WTC11 (cell line): ENCODE measurements at regions not wholly inside any gene's neighbourhood (a gene's known extent, or its start where the extent isn't known, plus 50 kb on each side); places are given as distances from the start of the nearest gene placed in this dataset.

Source experiments
- ATAC-seq: fragments of 200-7000 bp; cut with Tn5 transposase; 2 replicates; pipeline ENCODE4 v1.10.0; 2021; ENCODE audit warnings: mild to moderate bottlenecking, moderate library complexity
- CTCF ChIA-PET: fragments of 300-600 bp; sonication (Branson Sonifier 250); formaldehyde crosslinking; loops from one replicate; lab custom pipeline; 2021; ENCODE audit warnings: antibody characterized with exemption; lab: Charles Lee
- POLR2A ChIA-PET: fragments of 350-600 bp; sonication (Branson Sonifier 250); formaldehyde crosslinking; loops from one replicate; lab custom pipeline; 2021; ENCODE audit warnings: antibody characterized with exemption; lab: Charles Lee
- DNase-seq: peaks from one replicate; pipeline ENCODE4 v3.0.0; 2021; ENCODE audit warnings: low spot score
- H3K27ac Mint-ChIP-seq: 2 replicates; pipeline ENCODE4 v1.8.0; 2021; ENCODE audit warnings: mixed read lengths
- H3K27me3 Mint-ChIP-seq: 2 replicates; pipeline ENCODE4 v1.8.0; 2021; ENCODE audit warnings: low read depth, mild to moderate bottlenecking, moderate library complexity, mixed read lengths
- H3K36me3 Mint-ChIP-seq: 2 replicates; pipeline ENCODE4 v1.8.0; 2021; ENCODE audit warnings: mixed read lengths
- H3K4me1 Mint-ChIP-seq: 2 replicates; pipeline ENCODE4 v1.8.0; 2022; ENCODE audit warnings: mixed read lengths
- H3K4me3 Mint-ChIP-seq: 2 replicates; pipeline ENCODE4 v1.8.0; 2021; ENCODE audit warnings: mild to moderate bottlenecking, moderate library complexity, mixed read lengths
- H3K9me3 Mint-ChIP-seq: 2 replicates; pipeline ENCODE4 v1.8.0; 2021; ENCODE audit warnings: mixed read lengths
- EMX1 ChIP-seq: fragments of 250-450 bp; sonication (Bioruptor Pico); IDR thresholded peaks from 2 replicates; pipeline ENCODE4 v1.8.0; 2021; ENCODE audit warnings: mild to moderate bottlenecking
- FOXJ3 ChIP-seq: sonication (generic); formaldehyde crosslinking; IDR thresholded peaks from 2 replicates; pipeline ENCODE4 v1.9.0; 2021; ENCODE audit warnings: missing genetic modification reagents, mild to moderate bottlenecking, borderline replicate concordance
- HMGA2 ChIP-seq: fragments of 250-450 bp; sonication (Bioruptor Pico); IDR thresholded peaks from 2 replicates; pipeline ENCODE4 v1.4.0; 2021; ENCODE audit warnings: mild to moderate bottlenecking, moderate library complexity
- IRF2 ChIP-seq: sonication (generic); formaldehyde crosslinking; IDR thresholded peaks from 2 replicates; pipeline ENCODE4 v1.8.0; 2022; ENCODE audit warnings: low read depth, missing genetic modification reagents, borderline replicate concordance
- PRRX2 ChIP-seq: fragments of 250-450 bp; sonication (Bioruptor Pico); IDR thresholded peaks from 2 replicates; pipeline ENCODE4 v1.8.0; 2021; ENCODE audit warnings: mild to moderate bottlenecking
- ZBTB21 ChIP-seq: sonication (generic); formaldehyde crosslinking; IDR thresholded peaks from 2 replicates; pipeline ENCODE4 v1.8.1; 2023; ENCODE audit warnings: mild to moderate bottlenecking, missing genetic modification reagents, borderline replicate concordance
- ZNF138 ChIP-seq: sonication (generic); formaldehyde crosslinking; conservative IDR thresholded peaks from 2 replicates; pipeline ENCODE4 v1.8.1; 2022; ENCODE audit warnings: mild to moderate bottlenecking, moderate library complexity, missing genetic modification reagents
- ZNF317 ChIP-seq: sonication (generic); formaldehyde crosslinking; IDR thresholded peaks from 2 replicates; pipeline ENCODE4 v1.8.1; 2023; ENCODE audit warnings: low read depth, mild to moderate bottlenecking, moderate library complexity, missing genetic modification reagents, borderline replicate concordance
- TF ChIP-seq, protein P1 (sequence below): sonication (generic); formaldehyde crosslinking; IDR thresholded peaks from 2 replicates; pipeline ENCODE4 v1.8.0; 2022; ENCODE audit warnings: mild to moderate bottlenecking, missing genetic modification reagents
- TF ChIP-seq, protein P2 (sequence below): sonication (generic); formaldehyde crosslinking; IDR thresholded peaks from 2 replicates; pipeline ENCODE4 v1.8.1; 2023; ENCODE audit warnings: mild to moderate bottlenecking, missing genetic modification reagents
- TF ChIP-seq, protein P3 (sequence below): sonication (generic); formaldehyde crosslinking; IDR thresholded peaks from 2 replicates; pipeline ENCODE4 v1.8.0; 2022; ENCODE audit warnings: mild to moderate bottlenecking, missing genetic modification reagents
- TF ChIP-seq, protein P4 (sequence below): sonication (generic); formaldehyde crosslinking; IDR thresholded peaks from 2 replicates; pipeline ENCODE4 v1.8.0; 2022; ENCODE audit warnings: mild to moderate bottlenecking, missing genetic modification reagents
- TF ChIP-seq, protein P5 (sequence below): sonication (generic); formaldehyde crosslinking; IDR thresholded peaks from 2 replicates; pipeline ENCODE4 v1.8.0; 2023; ENCODE audit warnings: missing genetic modification reagents
- TF ChIP-seq, protein P6 (sequence below): sonication (generic); formaldehyde crosslinking; IDR thresholded peaks from 2 replicates; pipeline ENCODE4 v1.8.1; 2022; ENCODE audit warnings: low read depth, missing genetic modification reagents, borderline replicate concordance

DNA sequence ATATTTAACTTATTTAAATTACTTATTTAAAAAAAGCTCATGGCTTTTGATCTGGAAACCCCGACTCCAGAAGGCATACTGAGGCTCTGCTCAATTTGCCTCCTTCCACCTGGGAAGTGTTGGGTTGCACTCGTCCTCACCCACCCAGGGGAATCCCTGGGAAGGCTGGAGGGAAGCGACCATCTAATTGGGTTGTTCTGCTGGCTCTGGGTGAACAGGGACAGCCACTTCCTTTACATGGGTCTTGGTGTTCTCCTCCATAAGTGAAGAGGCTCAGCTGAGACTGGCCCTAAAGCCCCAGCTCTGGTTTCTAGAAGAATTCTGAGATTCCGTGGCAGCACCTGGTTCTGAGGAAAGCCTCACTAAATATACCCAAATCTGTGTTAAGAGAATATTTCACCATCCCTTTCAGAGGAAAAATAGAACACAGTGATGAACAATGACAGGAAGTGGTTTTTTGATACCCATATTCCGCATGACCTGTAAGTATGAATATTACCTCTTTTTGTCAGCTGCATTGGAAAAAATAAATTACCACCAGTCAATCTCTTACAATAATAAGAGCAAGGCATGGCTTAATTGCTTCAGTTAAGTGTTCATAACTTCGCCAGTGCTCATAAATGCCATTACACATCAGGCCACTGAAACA lies 131.1 kb upstream of the SHH start (continued):
- TF ChIP-seq, protein P1, sequence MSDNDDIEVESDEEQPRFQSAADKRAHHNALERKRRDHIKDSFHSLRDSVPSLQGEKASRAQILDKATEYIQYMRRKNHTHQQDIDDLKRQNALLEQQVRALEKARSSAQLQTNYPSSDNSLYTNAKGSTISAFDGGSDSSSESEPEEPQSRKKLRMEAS (CRISPR knock-in tag), result no peak
- TF ChIP-seq FOXJ3 (CRISPR knock-in tag), result no peak
- no peak for TF ChIP-seq ZNF317 (CRISPR knock-in tag)
- TF ChIP-seq, protein P2, sequence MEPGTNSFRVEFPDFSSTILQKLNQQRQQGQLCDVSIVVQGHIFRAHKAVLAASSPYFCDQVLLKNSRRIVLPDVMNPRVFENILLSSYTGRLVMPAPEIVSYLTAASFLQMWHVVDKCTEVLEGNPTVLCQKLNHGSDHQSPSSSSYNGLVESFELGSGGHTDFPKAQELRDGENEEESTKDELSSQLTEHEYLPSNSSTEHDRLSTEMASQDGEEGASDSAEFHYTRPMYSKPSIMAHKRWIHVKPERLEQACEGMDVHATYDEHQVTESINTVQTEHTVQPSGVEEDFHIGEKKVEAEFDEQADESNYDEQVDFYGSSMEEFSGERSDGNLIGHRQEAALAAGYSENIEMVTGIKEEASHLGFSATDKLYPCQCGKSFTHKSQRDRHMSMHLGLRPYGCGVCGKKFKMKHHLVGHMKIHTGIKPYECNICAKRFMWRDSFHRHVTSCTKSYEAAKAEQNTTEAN, result no peak

DNA sequence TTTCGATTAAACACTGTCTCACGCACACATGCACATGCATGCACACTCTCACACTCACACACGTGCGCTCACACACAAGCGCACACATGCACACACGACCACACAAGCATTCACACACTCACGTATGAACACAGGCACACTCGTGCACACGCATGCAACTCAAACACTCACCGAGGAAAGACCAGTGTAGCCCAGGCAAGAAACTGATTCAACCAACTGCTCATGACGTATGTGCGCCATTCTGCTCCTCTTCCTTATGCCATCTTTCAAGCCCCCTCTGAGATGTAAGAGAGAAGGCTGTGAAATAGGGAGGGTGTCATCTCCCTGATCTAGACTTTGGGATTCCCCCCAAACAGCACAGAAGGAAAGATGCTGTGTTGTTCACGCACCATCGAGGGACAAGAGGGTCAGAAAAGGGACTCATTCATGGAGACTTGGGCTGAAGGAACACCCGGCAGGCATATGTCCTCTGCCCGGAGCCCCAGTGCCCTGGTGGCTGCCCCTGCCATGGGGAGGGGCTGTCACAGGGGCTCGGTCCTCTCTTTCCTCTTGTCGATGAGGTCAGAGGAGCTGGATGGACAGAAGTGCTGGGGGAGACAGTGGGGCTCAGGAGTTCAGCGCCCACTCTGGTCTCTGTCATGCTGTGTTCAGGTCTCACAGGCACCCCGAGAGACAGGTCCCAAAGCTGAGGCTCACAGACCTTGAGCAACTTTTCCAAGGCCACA lies 130.1 kb upstream of the SHH start:
- ChIA-PET POLR2A (no interaction called here), CTCF (no interaction called here)
- ATAC-seq, result no peak
- H3K27ac Mint-ChIP-seq, result no peak overlapping the region
- H3K9me3 Mint-ChIP-seq, result peaks cover 79% of the 10 kb centered on the region
- no peak for DNase-seq
- H3K4me3 Mint-ChIP-seq, result no peak overlapping the region
- H3K36me3 Mint-ChIP-seq, result peaks cover 44% of the 10 kb centered on the region
- no peak for TF ChIP-seq EMX1 (CRISPR knock-in tag)
- H3K27me3 Mint-ChIP-seq, result peaks cover 13% of the 10 kb centered on the region
- H3K4me1 Mint-ChIP-seq, result no peaks in the 10 kb centered on the region

DNA sequence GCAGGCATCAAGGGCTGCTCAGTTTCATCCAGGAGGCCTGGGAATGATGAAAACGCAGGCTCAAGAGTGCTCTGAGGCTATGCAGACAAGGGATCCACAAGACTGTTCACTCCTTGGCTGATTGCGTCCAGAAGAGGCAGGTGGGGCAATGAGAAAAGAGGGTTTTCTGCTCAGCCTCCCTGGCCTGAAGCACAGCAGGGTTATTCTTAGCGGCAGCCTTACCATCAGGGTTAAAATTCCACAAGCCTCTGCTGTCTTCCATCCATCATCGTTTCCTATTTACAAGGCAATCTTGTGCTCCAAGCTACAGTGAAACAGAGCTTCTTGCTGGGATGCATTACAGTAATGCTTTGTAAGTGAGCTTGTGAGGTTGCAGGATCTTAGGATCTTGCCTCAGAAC lies 129.4 kb upstream of the SHH start:
- CTCF ChIA-PET, result no interaction called here
- peaks cover 15% of the 10 kb centered on the region for H3K27me3 Mint-ChIP-seq
- DNase-seq (no peak), ATAC-seq (no peak)
- POLR2A ChIA-PET, result no interaction called here
- TF ChIP-seq, protein P3, sequence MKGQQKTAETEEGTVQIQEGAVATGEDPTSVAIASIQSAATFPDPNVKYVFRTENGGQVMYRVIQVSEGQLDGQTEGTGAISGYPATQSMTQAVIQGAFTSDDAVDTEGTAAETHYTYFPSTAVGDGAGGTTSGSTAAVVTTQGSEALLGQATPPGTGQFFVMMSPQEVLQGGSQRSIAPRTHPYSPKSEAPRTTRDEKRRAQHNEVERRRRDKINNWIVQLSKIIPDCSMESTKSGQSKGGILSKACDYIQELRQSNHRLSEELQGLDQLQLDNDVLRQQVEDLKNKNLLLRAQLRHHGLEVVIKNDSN (CRISPR knock-in tag), result no peak
- TF ChIP-seq, protein P4, sequence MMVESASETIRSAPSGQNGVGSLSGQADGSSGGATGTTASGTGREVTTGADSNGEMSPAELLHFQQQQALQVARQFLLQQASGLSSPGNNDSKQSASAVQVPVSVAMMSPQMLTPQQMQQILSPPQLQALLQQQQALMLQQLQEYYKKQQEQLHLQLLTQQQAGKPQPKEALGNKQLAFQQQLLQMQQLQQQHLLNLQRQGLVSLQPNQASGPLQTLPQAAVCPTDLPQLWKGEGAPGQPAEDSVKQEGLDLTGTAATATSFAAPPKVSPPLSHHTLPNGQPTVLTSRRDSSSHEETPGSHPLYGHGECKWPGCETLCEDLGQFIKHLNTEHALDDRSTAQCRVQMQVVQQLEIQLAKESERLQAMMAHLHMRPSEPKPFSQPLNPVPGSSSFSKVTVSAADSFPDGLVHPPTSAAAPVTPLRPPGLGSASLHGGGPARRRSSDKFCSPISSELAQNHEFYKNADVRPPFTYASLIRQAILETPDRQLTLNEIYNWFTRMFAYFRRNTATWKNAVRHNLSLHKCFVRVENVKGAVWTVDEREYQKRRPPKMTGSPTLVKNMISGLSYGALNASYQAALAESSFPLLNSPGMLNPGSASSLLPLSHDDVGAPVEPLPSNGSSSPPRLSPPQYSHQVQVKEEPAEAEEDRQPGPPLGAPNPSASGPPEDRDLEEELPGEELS (CRISPR knock-in tag), result no peak
- TF ChIP-seq, protein P1 (CRISPR knock-in tag), result no peak
- no peak for TF ChIP-seq ZBTB21
- TF ChIP-seq IRF2, result no peak
- TF ChIP-seq, protein P5, sequence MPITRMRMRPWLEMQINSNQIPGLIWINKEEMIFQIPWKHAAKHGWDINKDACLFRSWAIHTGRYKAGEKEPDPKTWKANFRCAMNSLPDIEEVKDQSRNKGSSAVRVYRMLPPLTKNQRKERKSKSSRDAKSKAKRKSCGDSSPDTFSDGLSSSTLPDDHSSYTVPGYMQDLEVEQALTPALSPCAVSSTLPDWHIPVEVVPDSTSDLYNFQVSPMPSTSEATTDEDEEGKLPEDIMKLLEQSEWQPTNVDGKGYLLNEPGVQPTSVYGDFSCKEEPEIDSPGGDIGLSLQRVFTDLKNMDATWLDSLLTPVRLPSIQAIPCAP, result no peak
- TF ChIP-seq, protein P6, sequence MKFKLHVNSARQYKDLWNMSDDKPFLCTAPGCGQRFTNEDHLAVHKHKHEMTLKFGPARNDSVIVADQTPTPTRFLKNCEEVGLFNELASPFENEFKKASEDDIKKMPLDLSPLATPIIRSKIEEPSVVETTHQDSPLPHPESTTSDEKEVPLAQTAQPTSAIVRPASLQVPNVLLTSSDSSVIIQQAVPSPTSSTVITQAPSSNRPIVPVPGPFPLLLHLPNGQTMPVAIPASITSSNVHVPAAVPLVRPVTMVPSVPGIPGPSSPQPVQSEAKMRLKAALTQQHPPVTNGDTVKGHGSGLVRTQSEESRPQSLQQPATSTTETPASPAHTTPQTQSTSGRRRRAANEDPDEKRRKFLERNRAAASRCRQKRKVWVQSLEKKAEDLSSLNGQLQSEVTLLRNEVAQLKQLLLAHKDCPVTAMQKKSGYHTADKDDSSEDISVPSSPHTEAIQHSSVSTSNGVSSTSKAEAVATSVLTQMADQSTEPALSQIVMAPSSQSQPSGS (CRISPR knock-in tag), result no peak
- no peak for TF ChIP-seq PRRX2 (CRISPR knock-in tag)
- TF ChIP-seq HMGA2, result no peak
- no peak for TF ChIP-seq EMX1 (CRISPR knock-in tag)
- no peak for TF ChIP-seq ZNF138 (CRISPR knock-in tag)
- peaks cover 82% of the 10 kb centered on the region for H3K9me3 Mint-ChIP-seq
- H3K4me1 Mint-ChIP-seq, result no peaks in the 10 kb centered on the region
- no peak overlapping the region for H3K4me3 Mint-ChIP-seq
- peaks cover 47% of the 10 kb centered on the region for H3K36me3 Mint-ChIP-seq
- H3K27ac Mint-ChIP-seq, result no peak overlapping the region
